ENCODE measurements at regions not wholly inside any gene's neighbourhood (a gene's known extent, or its start where the extent isn't known, plus 50 kb on each side); places are given as distances from the start of the nearest gene placed in this dataset.

- TF ChIP-seq PHB (CRISPR knock-in tag; IDR thresholded peaks at IDR 0.05) = no peak
- no peak for TF ChIP-seq RERE (CRISPR knock-in tag; IDR thresholded peaks at IDR 0.05; ENCODE audit: borderline replicate concordance)
- peak; percentile 18; the same call in 1 of the 2 replicates for TF ChIP-seq NFIC (IDR thresholded peaks at IDR 0.05)
- peak; percentile 8 for TF ChIP-seq ZFP36 (IDR thresholded peaks at IDR 0.05; ENCODE audit: low read depth, low read length, partially characterized antibody)
- TF ChIP-seq ZNF583 (CRISPR knock-in tag; IDR thresholded peaks at IDR 0.05) = 0 out of 2 replicates have a peak, but pooled peaks have one; percentile 31
- TF ChIP-seq DIDO1 (tag; IDR thresholded peaks at IDR 0.05; ENCODE audit: low read depth) = no peak
- peak; percentile 74 for TF ChIP-seq MYNN (IDR thresholded peaks at IDR 0.05)
- TF ChIP-seq MYNN (CRISPR knock-in tag; IDR thresholded peaks at IDR 0.05) = no peak
- 0 out of 6 replicates have a peak, but pooled peaks of 2 of the 3 experiments have one; percentile 15 to 17 for TF ChIP-seq CTCF (IDR thresholded peaks at IDR 0.05 in 2 of 3, conservative IDR thresholded peaks at IDR 0.05 in 1 of 3; ENCODE audit: insufficient read depth in 2 of 3, low read depth in 1 of 3, low read length in 3 of 3)
- no peak for TF ChIP-seq HNRNPLL (IDR thresholded peaks at IDR 0.05; ENCODE audit: low read depth, low read length, poor library complexity, severe bottlenecking)
- no peak for TF ChIP-seq RBM22 (IDR thresholded peaks at IDR 0.05; ENCODE audit: low read depth, low read length, poor library complexity, severe bottlenecking)
- TF ChIP-seq ZKSCAN1 (IDR thresholded peaks at IDR 0.05; ENCODE audit: low read depth, low read length) = no peak
- TF ChIP-seq CC2D1A (IDR thresholded peaks at IDR 0.05) = no peak
- TF ChIP-seq RNF2 (IDR thresholded peaks at IDR 0.05) = peak; percentile 72
- TF ChIP-seq CREM (IDR thresholded peaks at IDR 0.05; ENCODE audit: low read depth) = peak; percentile 95
- no peak for TF ChIP-seq RBM14 (IDR thresholded peaks at IDR 0.05; ENCODE audit: borderline replicate concordance, insufficient read depth, low read depth, low read length)
- TF ChIP-seq ARNT (IDR thresholded peaks at IDR 0.05) = peak in 1 of 2 experiments; percentile 81; a peak in 2 of 4 replicates
- TF ChIP-seq HDAC3 (IDR thresholded peaks at IDR 0.05; ENCODE audit: borderline replicate concordance, partially characterized antibody) = peak; percentile 85
- peak; percentile 96 for TF ChIP-seq ZNF316 (IDR thresholded peaks at IDR 0.05)
- no peak for TF ChIP-seq CHD4 (IDR thresholded peaks at IDR 0.05; ENCODE audit: insufficient read depth, insufficient replicate concordance, low read depth, low read length, poor library complexity, severe bottlenecking)
- TF ChIP-seq E2F1 (CRISPR knock-in tag; IDR thresholded peaks at IDR 0.05) = 0 out of 2 replicates have a peak, but pooled peaks have one; percentile 48
Measured at GRCh38 chr2:8598295-8599165, 83.3 kb upstream of the ID2 start (continued).

Measured in K562 (cell line).